ENCODE measurements at regions not wholly inside any gene's neighbourhood (a gene's known extent, or its start where the extent isn't known, plus 50 kb on each side); places are given as distances from the start of the nearest gene placed in this dataset.
A peak's percentile ranks its signal among the peaks of the same experiment; 100 is the strongest.

DNA sequence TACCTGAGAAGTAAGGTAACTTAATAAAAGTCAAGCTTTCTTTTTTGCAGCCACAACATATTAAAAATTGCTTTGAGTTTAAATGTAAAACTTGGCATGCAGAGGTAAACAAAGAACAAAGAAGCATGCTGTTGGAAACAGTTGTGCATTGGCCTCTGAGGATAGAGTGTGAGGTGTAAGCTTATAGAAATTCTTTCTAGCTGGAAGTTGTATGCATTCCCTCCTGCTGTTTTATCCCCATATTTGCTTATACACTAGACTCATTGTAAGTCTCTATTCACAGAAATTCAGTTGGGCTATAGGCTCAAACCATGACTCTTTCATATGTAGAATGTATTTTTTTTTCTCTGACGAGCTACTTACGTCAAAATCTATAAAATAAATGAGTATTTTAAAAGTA lies 316.3 kb downstream of the SLC6A15 start:
- no peak for DNase-seq

DNA sequence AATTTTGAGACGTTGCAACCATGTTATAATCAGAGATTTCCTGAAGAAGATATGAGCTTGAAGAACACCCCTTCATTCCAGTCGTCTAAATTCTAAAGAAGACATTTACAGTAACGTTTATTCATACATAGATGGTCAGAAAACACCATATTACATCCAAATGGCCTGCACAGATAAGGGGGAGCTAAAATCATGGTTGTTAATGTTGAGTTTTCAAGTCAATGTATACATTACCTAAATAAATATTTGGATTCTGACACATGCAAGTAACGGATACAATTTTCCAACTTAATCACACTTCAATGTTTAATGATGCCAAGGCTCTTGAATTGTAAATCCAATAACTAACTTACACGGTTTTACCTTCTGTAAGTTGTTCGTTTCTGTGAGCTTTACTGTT lies 318.4 kb downstream of the SLC6A15 start:
- DNase-seq = no peak

DNA sequence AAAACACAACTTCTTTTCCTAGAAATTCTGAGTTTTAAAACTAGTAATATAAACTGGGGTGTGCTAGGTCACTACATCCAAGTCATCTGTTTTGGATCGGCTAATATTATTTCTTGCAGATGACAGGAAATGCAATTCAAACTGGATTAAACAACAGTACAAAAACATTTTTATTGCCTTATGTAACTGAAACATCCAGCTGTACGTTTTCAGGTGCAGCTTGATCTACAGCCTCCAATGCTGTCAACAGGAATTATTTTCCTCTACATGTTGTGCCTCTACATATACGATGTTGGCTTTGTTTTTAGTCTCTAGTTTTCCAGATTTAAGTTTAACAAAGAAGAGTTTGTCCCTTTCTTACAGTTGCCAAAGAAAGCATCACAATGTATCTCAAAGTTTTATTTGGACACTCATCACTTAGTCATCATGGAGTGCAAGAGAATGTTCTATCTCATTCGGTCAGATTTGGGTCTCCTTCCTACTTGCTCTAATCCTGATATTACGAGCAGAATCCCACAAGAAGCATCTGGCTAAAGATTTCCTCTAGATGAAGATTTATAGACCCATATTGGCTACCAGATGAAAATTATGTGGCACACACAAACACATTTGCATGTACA lies 326.7 kb downstream of the SLC6A15 start:
- no peak for DNase-seq

DNA sequence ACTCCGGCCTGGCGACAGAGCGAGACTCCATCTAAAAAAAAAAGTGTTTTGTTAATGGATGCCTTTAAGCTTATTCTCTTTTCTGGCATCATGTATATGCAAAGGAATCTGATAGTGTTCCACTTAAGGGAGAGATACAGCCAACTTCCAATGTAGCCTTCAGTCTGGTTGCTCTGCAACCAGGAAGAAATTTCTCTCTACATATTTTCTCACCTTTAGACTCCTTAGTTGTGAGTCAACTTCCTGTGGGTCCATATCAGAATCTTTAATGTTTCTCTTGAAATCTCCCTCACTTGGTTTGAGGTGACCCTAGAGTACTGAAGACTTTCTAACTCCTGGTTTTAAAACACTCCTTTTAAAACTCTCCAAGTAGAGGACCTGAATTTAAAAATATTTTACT lies 340.4 kb downstream of the SLC6A15 start:
- no peak for DNase-seq

DNA sequence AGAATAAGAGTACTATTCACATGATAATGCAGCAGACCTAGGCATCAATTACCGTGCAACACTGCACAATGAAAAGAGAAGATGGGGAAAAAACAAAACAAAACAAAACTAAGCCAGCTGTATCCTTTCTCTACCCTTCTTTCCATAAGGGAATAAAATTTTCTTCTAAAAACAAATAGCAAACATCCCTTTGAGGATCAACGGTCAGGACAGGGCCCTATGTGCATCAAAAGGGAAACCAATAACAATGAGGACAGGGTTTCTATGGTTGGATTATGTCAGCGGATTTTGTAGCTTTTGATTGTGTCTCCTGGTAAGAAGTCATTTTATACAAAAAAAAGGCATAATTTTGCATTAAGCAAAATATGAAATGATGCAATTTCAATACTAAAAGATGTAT lies 350.3 kb downstream of the SLC6A15 start:
- no peak for DNase-seq

DNA sequence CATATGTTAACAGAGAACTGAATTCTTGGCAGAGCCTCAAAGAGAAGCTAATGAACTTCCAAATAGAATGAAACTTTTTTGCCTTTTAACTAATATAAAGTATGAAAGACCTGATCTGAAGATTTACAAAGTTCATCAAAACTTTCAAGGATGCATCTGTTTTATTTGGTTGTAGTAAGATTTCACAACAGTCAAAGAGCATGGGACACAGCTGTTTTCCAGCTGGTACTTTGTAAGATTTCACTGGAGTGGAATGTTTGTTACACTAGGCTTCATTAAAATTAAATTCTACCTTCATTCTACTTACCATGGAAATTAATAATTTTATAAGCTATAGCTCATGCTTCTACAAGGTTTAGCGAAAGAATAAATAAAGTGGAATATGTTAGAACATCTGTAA lies 351.2 kb downstream of the SLC6A15 start:
- DNase-seq = no peak

DNA sequence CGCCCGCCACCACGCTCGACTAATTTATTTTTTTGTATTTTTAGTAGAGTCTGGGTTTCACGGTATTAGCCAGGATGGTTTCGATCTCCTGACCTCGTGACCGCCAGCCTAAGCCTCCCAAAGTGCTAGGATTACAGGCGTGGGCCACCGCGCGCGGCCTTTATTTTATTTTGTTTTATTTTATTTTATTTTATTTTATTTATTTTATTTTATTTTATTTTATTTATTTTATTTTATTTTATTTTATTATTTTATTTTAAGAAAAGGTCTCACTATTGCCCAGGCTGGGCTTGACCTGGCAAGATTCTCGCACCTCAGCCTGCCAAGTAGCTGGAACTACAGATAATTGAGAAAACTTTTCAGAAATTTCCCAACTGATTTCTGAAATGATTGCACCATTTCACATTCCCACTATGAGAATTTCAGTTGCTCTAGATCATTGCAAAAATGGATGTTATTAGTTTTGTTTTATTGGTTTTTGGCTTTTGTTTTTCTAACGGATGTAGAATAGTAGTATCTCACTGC lies 358.3 kb downstream of the SLC6A15 start:
- no peak for DNase-seq

DNA sequence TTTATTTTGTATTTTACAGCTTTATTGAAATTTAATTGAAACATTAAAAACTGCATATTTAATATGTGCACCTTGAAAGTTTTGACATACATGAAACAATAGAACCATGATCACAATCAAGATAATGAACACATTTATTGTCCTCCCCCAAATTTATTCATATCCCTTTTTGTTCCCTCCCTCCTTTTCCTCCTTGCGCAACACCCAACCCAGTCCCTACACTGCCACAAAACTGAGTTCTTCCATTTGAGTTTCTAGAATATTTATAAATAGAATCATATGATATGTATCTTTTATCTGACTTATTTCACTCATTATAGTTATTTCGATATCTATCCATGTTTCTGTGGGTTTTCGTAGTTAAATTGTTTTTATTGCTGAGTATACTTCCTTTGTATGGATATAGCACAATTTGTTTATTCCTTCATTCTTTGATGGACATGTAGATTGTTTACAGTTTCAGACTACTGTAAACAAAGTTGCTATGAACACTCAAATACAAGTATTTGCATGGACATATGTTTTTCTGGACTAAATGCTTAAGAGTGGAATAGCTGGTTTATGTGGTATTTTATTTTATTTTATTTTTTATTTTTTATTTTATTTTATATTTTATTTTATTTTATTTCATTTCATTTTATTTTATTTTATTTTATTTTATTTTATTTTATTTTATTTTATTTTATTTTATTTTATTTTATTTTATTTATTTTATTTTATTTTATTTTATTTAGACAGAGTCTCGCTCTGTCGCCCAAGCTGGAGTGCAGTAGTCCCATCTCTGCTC lies 359.1 kb downstream of the SLC6A15 start:
- no peak for DNase-seq

DNA sequence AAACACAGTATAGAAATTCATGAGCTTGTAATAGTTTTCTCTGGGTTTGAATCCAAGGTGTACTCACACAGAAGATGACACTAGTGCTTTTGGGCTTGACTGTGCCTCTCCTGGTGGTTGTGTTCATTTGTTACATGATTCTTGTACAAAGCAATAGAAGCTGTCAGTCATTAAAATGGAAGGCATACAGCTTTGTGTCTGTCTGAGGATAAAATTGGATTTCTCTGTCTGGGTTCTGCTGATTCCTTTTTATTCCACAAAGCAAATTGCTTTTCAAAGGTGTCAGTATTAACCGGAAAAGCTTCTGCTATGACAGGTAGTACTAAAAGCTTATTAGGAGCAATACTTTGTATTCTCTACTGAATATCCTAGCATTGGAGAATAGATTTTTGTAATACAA lies 361.2 kb downstream of the SLC6A15 start:
- no peak for DNase-seq

DNA sequence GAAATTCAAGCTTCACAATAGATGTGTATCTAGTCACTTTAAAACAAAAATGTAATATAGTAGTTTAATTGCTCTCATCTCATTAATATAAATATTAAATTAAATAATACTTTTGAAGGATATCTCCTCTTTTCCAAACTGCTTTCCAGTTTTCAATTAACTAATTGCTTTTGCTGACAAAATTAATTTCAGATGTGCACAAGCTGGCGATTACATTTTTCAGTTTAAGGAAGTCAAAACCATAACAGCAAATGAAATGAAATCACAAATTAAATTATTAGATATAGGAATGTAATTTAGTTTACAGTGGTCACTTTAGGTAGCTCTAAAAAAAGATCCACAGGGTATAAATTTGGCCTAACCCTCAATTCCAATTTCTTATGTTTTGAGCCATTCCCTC lies 362.1 kb downstream of the SLC6A15 start:
- DNase-seq = no peak

DNA sequence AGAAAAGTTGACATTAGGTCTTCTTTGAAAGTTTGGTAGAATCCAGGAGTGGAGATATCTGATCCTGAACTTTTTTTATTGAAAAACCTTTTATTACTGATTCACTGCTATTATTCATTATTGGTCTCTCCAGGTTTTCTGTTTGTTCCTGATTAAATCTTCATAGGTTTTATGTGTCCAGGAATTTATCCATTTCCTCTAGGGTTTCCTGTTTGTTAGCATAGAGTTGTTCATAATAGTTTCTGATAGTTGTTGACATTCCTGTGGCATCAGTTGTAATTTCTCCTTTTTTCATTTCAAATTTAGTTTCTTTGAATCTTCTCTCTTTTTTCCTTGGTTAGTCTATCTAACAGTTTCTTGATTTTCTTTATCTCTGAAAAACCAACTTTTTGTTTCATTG lies 370.3 kb downstream of the SLC6A15 start:
- no peak for DNase-seq

DNA sequence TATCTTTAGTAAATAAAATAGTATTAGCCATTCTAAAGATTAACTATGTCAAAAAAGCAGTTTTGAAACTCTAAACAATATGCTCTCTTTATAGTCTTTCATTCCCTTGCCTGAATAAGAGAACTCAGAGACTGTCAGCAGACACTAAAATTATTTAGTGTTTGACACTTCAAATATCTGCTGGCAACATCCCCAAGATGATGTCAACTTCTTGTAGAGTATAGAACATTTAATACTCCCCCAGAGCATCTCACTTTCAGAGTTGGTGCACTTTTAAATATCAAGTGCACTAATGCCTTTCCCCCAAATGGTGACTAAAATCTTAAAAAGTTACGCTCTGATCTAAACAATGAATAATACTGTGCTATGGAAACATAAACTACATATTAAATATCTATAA lies 374.9 kb downstream of the SLC6A15 start:
- DNase-seq = no peak

DNA sequence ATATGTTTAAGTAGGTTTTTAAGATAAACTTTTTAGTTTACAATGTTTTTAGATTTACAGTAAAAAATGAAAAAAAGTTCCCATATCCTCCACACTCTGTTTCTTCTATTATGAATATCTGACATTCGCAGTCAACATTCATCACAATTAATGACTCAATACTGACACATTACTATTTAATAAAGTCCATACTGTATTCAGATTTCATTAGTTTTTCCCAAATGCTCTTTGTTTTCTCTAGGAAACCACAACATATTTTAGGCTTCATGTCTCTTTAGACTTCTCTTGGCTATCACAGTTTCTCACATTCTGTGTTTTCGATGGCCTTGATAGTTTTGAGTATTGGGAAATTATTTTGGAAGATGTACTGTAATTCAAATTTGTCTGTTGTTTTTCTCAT lies 399.8 kb downstream of the SLC6A15 start:
- no peak for DNase-seq

DNA sequence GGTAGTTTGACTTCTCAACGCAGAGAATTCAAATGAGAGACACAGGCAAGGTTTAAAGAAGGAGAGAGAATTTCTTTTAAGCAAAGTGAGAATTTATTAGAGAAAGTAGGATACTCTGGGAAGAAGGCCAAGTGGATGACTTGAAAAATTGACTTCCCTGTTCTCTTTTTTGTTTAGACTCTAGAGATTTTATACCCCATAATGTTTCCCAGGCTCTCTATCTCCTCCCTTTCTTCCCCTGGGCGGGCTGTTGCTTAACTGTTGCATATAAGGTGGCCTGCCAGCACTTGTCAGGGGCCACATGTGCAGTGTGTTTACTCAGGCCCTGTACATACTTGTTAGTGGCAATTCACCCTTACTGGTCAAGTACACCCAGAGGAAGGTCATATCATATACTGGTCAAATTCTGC lies 403.7 kb downstream of the SLC6A15 start:
- no peak for DNase-seq

DNA sequence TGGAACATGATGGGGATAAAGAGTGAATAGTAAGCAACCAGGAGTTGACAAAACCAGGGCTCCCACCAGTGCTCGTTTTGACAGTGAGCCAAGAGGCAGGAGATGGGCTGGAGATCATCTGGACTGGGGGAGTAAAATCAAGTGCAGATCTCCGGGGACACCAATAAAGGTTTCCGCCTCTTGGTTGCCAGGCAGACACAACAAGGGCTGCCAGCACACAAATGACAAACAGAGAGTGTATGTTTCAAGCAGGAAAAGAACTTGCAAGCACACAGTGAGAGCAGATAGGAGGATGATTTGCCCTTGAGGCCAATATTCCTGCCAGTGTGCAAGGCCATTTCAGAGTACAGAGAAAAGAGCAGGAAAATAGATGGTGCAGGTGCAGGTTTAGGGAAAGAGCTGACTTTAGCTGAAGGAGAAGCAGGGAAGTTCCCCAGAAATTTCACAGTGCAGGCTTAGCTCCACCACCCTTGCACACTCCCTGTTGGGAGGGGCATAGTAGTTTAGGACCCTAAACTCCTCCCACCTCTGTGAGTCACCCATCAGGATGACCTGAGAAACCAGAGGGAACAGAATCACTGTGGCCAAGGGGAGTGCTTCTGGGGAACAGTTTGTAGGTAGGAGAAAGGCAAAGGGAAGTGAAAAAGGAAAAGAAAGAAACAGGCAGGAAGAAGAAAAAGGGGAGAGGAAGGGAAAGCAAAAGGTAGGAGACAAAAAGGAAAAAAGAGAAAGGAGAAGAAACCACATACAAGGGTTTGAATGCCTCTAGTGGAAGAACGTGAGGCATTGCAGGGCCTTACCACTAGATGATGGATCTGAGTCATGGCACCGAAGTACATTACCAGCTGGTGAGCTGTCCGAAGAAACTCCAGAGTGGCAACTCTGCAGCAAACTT lies 404.4 kb downstream of the SLC6A15 start:
- no peak for DNase-seq

DNA sequence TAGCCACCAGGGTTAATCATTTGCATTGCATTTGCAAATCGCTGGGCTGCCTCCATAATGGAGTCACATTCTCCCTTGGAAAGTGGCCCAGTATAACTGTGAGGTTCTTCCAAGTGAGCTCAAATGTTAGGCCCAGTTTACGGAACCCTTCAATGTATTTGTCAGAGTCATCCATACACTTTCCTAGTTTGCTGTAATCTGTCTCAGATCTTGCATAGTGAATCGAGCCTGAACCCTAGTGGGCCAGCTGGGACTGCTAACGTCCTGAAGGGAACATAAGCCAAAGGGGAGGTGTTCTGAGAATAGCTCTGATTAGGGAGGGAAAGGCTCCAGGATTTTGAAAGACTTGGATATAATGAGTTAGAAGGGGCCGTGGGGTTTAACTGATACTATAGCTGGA lies 406.3 kb downstream of the SLC6A15 start:
- DNase-seq = no peak

DNA sequence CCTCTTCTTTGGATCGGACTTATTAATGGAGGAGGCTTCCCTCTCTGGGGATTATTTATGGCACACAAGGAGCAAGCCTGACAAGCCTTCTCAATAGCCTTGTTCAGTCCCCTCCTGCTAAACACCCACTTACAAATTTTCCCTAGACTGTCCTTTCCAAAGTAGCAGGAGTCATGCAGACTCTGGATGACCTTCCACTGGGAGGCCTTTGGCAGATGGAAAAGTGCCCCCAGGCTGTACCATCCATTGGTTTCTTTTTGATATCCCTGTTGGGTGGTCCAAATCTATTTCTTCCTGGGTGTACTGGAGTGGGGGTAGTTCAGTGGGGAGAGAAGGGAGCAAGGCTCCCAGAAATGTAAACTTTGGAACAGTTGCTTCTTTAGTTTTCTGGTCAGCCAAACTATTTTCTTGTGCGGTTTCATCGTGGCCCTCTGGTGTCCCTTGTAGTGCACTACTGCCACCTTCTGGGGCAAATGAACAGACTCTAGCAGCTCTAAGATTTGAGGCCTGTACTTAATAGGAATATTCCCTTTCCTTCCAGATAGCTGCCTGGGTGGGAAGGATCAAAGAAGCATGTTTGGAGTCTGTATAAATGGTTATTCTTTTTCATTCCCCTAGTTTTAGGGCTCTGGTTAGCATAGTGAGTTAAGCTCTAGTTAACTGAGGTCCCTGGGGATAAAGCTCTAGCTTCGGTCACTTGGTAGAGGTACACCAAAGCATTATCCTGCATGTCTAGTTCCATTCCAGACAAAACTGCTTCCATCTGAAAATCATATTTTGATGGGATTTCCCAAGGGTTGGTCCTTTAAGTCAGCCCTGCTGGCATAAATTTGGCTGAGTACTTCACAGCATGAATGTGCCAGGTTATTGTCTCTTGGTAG lies 409.5 kb downstream of the SLC6A15 start:
- DNase-seq = peak; percentile 25

DNA sequence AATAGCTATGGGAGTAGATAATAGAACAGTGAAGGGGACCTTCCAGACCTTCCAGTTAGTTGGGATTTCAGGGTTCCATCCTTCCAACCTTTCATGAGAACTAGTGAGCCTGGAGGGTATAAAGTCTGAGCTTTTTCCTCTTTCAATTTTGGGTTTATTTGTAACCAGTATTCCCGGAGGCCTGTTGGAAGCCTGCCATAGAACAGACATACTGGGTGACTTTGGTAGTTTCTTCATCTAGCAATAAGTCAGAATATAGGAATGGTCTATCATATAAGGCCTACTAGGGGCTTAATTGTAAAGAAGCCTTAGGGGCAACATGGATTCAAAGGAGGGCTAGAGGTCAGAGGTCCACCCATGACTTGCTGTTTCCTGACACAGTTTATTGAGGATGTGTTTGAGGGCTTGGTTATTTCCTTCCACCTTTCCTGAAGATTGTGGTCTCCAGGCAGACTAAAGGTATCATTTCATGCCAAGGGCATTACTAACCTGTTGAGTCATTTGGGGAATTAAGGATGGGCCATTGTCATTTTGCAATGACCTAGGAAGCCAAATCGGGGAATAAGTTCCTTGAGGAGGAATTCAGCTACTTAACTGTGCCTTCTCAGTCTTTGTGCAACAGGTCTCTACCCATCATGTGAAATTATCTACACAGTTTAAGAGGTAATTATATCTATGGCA lies 410.3 kb downstream of the SLC6A15 start:
- no peak for DNase-seq

DNA sequence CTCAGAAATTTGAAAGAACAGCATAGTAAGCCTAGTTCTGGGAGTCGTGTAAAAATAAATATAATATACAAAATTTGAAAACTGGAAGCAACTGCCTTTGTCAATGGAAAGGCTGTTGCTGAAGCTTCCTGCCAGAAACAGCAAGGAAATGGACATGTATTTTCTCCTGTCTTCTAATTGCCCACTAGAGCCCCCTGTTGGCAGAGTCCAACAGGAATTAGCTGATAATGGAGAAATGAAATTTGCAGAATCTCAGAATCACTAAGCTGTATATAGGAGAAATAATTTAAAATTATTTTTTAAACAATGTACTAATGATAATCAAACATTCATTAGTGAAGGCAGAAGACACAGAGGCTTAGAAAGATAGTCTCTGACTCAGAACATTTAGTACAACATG lies 414.8 kb downstream of the SLC6A15 start:
- peak; percentile 10 for DNase-seq

DNA sequence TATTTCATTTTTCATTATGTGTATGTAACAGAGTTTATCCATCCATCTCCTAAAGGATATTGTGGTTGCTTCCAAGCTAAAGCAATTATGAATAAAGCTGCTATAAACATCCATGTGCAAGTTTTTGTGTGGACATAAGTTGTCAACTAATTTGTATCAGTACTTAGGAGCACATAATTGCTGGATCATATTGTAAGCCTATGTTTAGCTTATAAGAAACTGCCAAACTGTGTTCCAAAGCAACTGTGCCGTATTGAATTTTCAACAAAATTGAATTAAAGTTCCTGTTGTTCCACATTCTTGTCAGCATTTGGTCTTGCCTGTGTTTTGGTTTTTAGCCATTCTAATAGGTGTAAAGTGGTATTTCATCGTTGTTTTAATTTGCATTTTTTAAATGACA lies 416.9 kb downstream of the SLC6A15 start:
- no peak for DNase-seq

DNA sequence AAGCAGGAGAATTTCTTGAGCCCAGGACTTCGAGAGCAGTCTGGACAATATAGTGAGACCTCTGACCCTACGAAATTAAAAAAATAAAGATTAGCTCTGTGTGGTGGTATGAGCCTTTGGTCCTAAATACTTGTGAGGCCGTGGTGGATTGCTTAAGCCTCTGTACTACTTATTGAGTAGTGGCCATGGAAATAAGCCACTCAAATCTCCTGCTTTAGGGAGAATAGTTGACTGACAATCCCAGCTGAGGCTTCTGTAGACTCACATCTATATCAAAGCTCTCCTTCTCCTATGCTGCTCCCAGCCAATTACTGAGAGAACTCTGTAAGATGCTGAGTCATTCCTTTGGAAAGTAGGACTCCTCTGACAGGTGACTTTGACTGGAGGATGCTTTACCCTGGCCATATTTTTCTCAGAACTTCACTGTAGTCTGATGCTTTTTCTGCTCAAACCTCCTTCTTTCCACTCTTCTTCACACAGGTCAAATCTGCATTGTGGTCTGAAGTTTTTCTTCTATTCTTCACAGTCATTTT lies 420.2 kb downstream of the SLC6A15 start:
- no peak for DNase-seq

DNA sequence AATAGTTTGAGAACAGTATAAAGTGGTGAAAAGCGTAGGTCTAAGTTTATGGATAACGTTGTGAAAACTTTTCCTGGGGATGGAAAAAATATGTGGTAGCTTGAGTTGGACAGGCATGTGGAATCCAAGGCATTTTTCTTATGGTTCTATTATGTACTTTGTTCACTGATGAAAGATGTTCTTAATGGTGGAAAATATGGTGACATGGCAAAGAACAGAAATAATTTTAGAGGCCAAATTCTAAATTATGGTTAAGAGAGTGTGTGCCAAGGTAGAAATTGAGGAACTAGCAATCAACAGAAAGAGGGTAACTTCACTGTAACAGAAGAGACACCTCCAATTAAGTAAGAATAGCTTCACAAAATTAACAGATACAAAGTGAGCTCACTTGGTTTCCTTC lies 427.8 kb downstream of the SLC6A15 start:
- DNase-seq = no peak
